OCI-LY7 (cell line): ENCODE measurements at regions not wholly inside any gene's neighbourhood (a gene's known extent, or its start where the extent isn't known, plus 50 kb on each side); places are given as distances from the start of the nearest gene placed in this dataset.

ENCODE experiments used
- BruUV-seq: library from RNA; stranded (reverse); fragments of 400-500 nt; replicated peaks from 2 replicates; lab custom pipeline; 2021; lab: Mats Ljungman, UMichigan
- CTCF ChIA-PET: fragments of 300-600 bp; sonication (Branson Sonifier 250); formaldehyde crosslinking; loops from one replicate; lab custom pipeline; 2022; ENCODE audit warnings: antibody characterized with exemption; ENCODE audit not compliant: unreplicated experiment; lab: Charles Lee
- POLR2A ChIA-PET: fragments of 300-600 bp; sonication (Branson Sonifier 250); formaldehyde crosslinking; loops from one replicate; lab custom pipeline; 2022; ENCODE audit warnings: antibody characterized with exemption; lab: Charles Lee
- DNase-seq: peaks from one replicate; pipeline ENCODE4 v3.0.0-alpha.2; 2015; ENCODE audit warnings: low spot score
- H2AFZ ChIP-seq: fragments of 200-600 bp; sonication (generic), shearing (Covaris generic); 2 replicates; pipeline ENCODE4 v1.6.1; 2014; ENCODE audit warnings: mild to moderate bottlenecking, antibody characterized with exemption, low read length, moderate library complexity
- H3K27ac ChIP-seq: fragments of 200-600 bp; sonication (generic); 2 replicates; pipeline ENCODE4 v1.5.1; 2014; ENCODE audit warnings: mixed run types, low read depth, mild to moderate bottlenecking, moderate library complexity, low read length, inconsistent platforms; ENCODE audit not compliant: poor library complexity, severe bottlenecking
- H3K36me3 ChIP-seq: fragments of 200-600 bp; sonication (generic); 2 replicates; pipeline ENCODE4 v1.6.1; 2014; ENCODE audit warnings: mild to moderate bottlenecking, antibody characterized with exemption, low read length, moderate library complexity, mixed read lengths; ENCODE audit not compliant: insufficient read depth
- H3K4me1 ChIP-seq: fragments of 200-600 bp; sonication (generic); 2 replicates; pipeline ENCODE4 v1.5.1; 2014; ENCODE audit warnings: mild to moderate bottlenecking, low read length; ENCODE audit not compliant: insufficient read depth, poor library complexity, severe bottlenecking
- H3K4me2 ChIP-seq: fragments of 200-600 bp; sonication (generic); 2 replicates; pipeline ENCODE4 v1.6.1; 2014; ENCODE audit warnings: mild to moderate bottlenecking, low read length
- H3K4me3 ChIP-seq: fragments of 200-600 bp; sonication (generic); 2 replicates; pipeline ENCODE4 v1.5.1; 2014; ENCODE audit warnings: mild to moderate bottlenecking, low read depth, low read length; ENCODE audit not compliant: poor library complexity, severe bottlenecking
- H3K79me2 ChIP-seq: fragments of 200-600 bp; sonication (generic); 2 replicates; pipeline ENCODE4 v1.6.1; 2016; ENCODE audit warnings: low read depth, mild to moderate bottlenecking, low read length, moderate library complexity, mixed read lengths; ENCODE audit not compliant: insufficient read depth
- H3K9me2 ChIP-seq: fragments of 200-600 bp; sonication (generic); 2 replicates; pipeline ENCODE4 v1.6.1; 2016; ENCODE audit warnings: mild to moderate bottlenecking, low read length, mixed read lengths; ENCODE audit not compliant: insufficient read depth
- H3K9me3 ChIP-seq: fragments of 200-600 bp; sonication (generic); 2 replicates; pipeline ENCODE4 v1.6.1; 2014; ENCODE audit warnings: mild to moderate bottlenecking, mixed run types, low read length, mixed read lengths
- H4K20me1 ChIP-seq: fragments of 200-600 bp; sonication (generic); 2 replicates; pipeline ENCODE4 v1.6.1; 2014; ENCODE audit warnings: mild to moderate bottlenecking, antibody characterized with exemption, low read length, moderate library complexity, mixed read lengths; ENCODE audit not compliant: insufficient read depth
- CTCF ChIP-seq: fragments of 200-600 bp; sonication (generic); conservative IDR thresholded peaks from 2 replicates; pipeline ENCODE4 v1.5.1; 2014; ENCODE audit warnings: mild to moderate bottlenecking, antibody characterized with exemption, low read length, moderate library complexity, mixed read lengths
- EZH2phosphoT487 ChIP-seq: fragments of 200-600 bp; sonication (generic); IDR thresholded peaks from 2 replicates; pipeline ENCODE4 v1.6.1; 2018; ENCODE audit warnings: low read depth, borderline replicate concordance, mild to moderate bottlenecking, mixed run types, antibody characterized with exemption, low read length, moderate library complexity, mixed read lengths
- intact Hi-C: fragments of 100-400 bp; cut with micrococcal nuclease; formaldehyde crosslinking; loops from one replicate; pipeline ENCODE4 v1.10.0; 2022; ENCODE audit not compliant: unreplicated experiment

DNA sequence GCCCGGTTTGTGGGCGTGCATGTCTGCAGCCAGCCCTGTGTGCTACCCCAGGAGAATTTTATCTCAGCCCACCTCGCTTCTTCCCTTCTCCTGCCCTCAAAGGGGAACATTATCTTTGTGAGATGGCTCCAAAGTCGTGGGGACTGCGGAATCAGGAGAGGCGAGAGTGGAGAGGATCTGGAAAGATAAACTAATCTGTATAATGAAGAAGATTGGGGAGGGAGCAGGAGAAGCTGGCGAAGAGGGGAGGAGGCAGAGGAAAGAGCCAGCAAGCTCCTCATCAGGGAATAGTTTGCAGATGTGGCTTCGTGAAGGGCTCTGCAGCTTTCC is 310.3 kb downstream of the MATN1 start:
- H3K4me3 ChIP-seq: no peak overlapping the region
- H2AFZ ChIP-seq: no peak overlapping the region
- H3K4me2 ChIP-seq: no peak overlapping the region
- intact Hi-C loops: no loop called here
- no peak for DNase-seq
- no peaks in the 10 kb centered on the region for H3K79me2 ChIP-seq
- no peaks in the 10 kb centered on the region for H3K4me1 ChIP-seq
- BruUV-seq: no TSS peak
- H3K27ac ChIP-seq: no peak overlapping the region
- ChIA-PET POLR2A (no interaction called here), CTCF (no interaction called here)
- TF ChIP-seq CTCF (no peak), EZH2phosphoT487 (no peak)
- H3K9me3 ChIP-seq: no peaks in the 10 kb centered on the region
- H4K20me1 ChIP-seq: no peaks in the 10 kb centered on the region
- no peaks in the 10 kb centered on the region for H3K9me2 ChIP-seq
- no peaks in the 10 kb centered on the region for H3K36me3 ChIP-seq

GRCh38 chr1:30412241-30413110 is 310.9 kb downstream of the MATN1 start:
- H2AFZ ChIP-seq: no peak overlapping the region
- BruUV-seq: no TSS peak
- H3K4me2 ChIP-seq: no peak overlapping the region
- H3K36me3 ChIP-seq: no peaks in the 10 kb centered on the region
- H4K20me1 ChIP-seq: no peaks in the 10 kb centered on the region
- no peak overlapping the region for H3K27ac ChIP-seq
- CTCF ChIA-PET: no interaction called here
- TF ChIP-seq EZH2phosphoT487 (no peak), CTCF (no peak)
- intact Hi-C loops: no loop called here
- no peaks in the 10 kb centered on the region for H3K9me3 ChIP-seq
- no peak for DNase-seq
- H3K79me2 ChIP-seq: no peaks in the 10 kb centered on the region
- POLR2A ChIA-PET: no interaction called here
- H3K4me3 ChIP-seq: no peak overlapping the region
- no peaks in the 10 kb centered on the region for H3K4me1 ChIP-seq
- no peaks in the 10 kb centered on the region for H3K9me2 ChIP-seq

DNA sequence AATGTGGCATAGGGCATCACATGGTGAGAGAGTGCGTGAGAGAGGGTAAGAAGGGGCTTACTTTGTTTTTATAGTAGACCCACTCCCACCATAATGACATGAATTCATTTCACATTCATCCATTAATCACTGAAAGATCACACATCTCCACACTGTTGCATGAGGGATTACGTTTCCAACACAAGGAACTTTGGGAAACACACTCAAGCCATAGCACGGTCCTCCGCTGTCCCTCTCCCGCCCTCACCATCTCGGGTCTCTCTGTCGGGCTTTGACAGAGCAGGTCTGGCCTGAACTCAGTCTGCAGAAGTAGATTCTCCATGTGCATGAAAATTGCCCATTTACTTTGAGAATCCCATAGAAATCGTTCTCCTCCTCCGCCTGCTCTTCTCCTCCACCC is 312.2 kb downstream of the MATN1 start:
- CTCF ChIA-PET: no interaction called here
- no peak overlapping the region for H3K4me3 ChIP-seq
- H3K9me2 ChIP-seq: no peaks in the 10 kb centered on the region
- no peak overlapping the region for H3K27ac ChIP-seq
- intact Hi-C loops: no loop called here
- H3K79me2 ChIP-seq: no peaks in the 10 kb centered on the region
- TF ChIP-seq CTCF: no peak
- no peak for TF ChIP-seq EZH2phosphoT487
- H3K4me1 ChIP-seq: no peaks in the 10 kb centered on the region
- H3K36me3 ChIP-seq: no peaks in the 10 kb centered on the region
- no peak overlapping the region for H3K4me2 ChIP-seq
- POLR2A ChIA-PET: no interaction called here
- no peaks in the 10 kb centered on the region for H4K20me1 ChIP-seq
- no TSS peak for BruUV-seq
- H3K9me3 ChIP-seq: no peaks in the 10 kb centered on the region
- DNase-seq: no peak
- no peak overlapping the region for H2AFZ ChIP-seq
